HG02678 (cell line): ENCODE measurements at regions not wholly inside any gene's neighbourhood (a gene's known extent, or its start where the extent isn't known, plus 50 kb on each side); places are given as distances from the start of the nearest gene placed in this dataset.

Experiments used
- ATAC-seq: cut with Tn5 transposase; IDR thresholded peaks from one replicate; pipeline ENCODE4 v1.9.1; 2021; ENCODE audit warnings: mild to moderate bottlenecking, moderate library complexity; ENCODE audit not compliant: unreplicated experiment

DNA sequence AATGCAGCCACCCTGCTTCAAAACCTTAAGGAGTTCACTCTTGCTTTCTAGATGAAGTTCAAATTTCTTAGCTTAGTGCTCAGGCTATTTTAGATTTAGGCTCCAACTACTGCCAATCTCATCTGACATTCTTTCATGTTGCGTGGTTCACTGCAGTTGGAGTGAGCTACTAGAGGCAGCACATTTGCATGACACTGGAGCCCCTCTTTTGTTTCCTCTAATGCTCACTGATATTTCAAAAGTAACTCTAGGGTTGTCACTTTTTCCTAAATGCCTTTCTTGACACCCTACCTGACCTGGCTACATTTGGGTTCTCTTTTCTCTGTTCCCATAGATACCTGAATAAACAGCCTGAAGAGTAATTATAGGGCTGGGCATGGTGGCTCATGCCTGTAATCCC lies 586.5 kb upstream of the GOT2 start:
- no peak for ATAC-seq

DNA sequence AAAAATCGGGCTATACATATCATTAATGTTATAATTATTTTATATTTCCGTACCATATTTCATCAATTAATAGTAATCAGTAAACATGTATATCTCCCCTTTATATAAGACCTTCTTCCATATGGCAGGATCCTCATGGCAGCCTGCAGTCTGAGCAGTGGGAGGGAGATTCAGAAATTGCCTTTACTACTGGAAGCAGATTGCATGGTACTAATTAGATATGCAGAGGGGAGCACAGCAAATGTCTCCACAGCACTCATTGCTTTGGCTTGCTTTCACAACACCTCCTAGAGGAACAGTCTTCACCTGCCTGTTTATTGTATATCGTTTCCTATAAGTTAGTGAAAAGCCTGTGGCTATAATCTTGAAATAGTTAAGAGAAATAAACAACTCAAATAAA lies 585.8 kb upstream of the GOT2 start:
- no peak for ATAC-seq

DNA sequence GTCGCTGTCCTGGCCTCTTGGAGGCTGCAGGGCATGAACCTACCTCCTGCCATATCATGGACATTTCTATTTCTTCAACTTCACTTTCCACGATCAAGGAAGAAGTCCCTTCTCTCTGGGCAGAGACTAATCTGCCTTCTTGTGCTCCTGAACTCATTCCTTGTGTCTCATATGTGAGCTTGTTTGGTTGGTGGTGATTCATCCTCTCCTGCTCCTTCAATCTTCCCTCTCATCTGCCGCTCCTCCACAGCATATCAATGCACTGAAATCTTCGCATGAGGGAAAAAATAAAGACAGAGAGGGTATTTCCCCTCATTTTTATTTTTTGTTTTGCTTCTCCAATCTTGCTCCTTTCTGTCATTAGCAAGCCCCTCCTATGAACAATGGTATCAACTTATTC lies 571.7 kb upstream of the GOT2 start:
- no peak for ATAC-seq

DNA sequence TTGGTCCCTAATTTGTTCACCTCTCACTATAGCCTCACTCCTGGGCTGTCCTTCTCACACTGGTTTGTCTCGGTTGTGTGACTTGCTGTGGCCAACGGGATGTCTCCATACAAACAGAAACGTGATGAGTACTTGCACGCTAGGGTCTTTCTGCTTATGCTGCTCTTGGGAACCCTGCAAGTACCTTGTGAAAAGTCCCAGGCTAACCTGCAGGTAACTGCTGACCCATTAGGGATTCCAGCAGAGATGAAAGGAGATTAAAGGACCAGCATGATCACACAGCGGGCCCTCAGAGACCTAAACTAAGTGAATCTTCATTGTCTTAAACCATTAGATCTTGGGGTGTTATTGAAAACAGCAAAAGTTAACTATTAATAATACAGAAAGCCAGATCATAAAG lies 562.8 kb upstream of the GOT2 start:
- ATAC-seq, result no peak

DNA sequence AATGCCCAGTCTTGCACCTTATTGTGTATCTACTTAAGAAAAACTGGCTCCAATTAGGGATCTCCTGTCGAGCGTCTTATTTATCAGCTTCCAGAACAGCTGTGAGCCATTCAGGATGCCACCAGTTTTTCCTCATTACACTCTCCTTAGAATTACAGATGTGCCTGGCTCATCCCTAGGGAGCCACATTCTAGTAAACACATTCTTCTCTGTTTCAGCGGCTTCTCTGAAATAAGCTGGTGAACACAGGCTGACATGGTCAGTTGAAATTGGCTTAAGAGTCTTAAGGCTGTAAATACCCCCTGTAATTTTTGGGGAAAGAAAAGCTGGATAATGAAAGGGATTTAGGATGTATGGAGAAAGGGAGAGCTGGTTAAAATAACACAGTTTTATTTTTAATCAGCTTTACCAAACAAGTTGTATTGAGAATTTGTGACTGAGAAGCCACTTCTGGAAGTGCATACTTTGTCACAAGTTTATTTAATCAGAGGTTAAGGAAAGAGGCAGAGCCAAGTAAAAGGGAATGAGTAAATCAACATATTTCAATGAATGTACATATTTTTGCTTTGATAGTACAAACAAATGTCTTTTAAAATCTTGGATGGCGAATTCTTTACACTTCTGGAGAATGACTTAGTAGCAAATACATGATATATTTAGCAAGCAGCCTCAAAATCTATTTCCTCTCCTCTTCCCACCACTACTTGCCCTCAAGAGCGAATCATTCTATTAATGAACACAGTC lies 562.0 kb upstream of the GOT2 start:
- no peak for ATAC-seq

DNA sequence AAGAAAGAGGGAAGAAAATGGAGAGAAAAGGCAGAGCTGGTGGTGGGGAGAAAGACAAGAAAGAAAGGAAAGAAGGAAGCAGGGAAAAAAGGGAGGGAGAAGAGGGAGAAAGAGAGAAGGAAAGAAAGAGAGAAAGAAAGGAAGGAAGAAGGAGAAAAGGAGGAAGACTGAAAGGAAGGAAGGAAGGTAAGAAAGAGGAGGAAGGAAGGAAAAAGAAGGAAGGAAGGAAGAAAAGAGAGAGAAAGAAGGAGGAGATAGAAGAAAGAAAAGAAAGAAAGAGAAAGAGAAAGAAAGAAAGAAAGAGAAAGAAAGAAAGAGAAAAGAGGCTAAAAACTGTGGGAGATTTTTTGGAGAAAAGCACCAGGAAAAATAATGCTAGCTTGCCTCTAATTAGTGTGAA lies 561.4 kb upstream of the GOT2 start:
- ATAC-seq, result no peak

DNA sequence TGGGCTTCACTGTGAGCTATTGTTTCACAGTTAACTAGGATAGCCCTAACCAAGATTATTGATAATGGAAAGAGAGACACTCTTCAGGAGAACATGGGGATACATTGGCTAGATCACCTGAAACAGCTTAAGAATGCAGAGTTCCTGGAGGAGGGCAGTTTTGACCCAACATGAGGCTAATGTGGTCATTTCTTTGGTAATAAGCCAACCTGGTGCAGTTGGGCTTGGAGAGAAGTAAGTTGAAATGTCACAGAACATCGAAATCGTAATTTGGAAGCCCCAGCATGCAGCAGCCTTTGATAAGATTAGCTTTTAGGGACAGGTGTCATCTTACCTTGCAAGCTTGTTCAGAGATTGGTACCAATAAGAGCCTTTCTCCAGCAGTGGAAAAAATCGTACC lies 556.6 kb upstream of the GOT2 start:
- no peak for ATAC-seq

DNA sequence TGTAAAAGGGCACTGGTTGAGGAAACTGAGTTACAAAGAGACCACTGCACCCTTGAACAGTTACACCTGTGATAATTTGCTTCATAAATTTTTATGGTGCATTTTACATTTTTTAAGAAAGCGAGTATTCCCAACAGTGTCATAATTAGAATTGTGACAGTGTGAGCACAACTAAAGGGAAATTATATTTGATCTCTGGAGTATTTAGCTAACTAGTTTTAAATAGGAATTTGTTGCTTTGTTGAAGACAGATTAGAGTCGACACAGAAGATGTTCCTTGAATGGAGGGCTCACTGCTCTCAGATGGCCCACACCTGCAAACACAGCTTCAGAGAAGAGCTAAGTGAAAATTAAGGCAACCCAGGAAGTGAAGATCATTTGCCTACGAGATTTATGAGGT lies 555.0 kb upstream of the GOT2 start:
- ATAC-seq, result no peak

DNA sequence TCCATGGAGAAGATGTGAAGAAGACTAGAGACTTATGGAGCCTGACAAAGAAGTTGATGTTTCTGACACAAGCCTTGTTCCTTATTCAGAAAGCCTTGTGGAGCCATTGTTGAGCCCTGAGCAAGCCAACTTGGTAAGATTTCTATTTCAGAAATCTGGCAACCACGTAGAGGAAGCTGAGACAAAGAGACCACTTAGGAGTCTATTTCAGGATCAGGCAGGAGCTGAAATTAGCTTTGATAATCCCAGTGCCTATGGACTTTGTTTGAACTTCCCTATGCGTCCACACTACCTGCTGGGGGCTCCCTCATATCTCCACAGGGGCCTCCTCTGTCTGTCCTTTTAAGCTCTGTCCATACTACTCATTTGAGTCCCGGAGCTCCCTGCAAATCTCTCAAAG lies 540.0 kb upstream of the GOT2 start:
- no peak for ATAC-seq

DNA sequence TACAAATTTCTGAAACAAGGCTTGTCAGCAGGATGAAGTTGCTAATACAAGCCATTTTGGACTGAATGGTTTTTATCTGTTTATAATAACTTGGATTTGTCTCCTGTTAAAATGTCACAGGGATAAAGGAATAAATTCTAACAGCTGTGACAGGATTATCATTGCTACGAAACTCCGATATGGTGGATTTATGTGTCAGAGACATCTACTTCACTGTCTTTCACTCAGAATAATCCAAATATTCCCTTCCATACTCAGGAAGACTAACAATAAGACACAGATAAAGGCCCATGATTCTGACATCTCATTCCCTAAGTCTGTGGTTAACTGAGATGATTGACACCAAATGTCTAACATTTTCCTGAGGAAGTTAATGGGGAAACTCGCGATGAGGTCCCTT lies 529.8 kb upstream of the GOT2 start:
- ATAC-seq, result no peak

DNA sequence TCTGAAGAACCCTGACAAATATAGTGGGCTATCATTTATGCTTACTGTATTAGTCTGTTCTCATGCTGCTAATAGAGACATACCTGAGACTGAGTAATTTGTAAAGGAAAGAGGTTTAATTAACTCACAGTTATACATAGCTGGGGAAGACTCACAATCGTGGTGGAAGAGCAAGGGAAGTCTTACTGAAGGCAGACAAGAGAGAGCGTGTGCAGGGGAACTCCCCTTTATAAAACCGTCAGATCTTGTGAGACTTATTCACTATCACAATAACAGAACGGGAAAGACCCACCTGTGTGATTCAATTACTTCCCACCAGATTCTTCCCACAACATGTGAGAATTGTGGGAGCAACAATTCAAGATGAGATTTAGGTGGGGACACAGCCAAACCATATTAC lies 526.8 kb upstream of the GOT2 start:
- ATAC-seq, result no peak

DNA sequence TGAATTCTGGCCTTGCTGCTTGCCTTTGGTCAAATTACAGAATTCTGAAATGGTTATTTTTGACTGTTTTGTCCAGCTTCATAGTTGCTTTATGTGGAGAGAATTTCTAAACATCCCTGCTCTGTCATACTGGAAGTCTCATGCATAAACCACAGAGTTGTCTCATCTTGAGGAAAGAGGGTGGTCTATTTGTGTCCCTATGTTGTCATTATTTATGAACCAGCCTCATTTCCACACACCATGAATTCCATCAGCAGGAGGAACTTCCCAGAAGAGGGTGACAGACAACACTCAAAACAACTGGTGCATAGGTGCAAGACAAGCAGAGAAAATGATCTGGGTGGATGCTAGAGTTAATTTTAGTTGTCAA lies 525.8 kb upstream of the GOT2 start:
- no peak for ATAC-seq

DNA sequence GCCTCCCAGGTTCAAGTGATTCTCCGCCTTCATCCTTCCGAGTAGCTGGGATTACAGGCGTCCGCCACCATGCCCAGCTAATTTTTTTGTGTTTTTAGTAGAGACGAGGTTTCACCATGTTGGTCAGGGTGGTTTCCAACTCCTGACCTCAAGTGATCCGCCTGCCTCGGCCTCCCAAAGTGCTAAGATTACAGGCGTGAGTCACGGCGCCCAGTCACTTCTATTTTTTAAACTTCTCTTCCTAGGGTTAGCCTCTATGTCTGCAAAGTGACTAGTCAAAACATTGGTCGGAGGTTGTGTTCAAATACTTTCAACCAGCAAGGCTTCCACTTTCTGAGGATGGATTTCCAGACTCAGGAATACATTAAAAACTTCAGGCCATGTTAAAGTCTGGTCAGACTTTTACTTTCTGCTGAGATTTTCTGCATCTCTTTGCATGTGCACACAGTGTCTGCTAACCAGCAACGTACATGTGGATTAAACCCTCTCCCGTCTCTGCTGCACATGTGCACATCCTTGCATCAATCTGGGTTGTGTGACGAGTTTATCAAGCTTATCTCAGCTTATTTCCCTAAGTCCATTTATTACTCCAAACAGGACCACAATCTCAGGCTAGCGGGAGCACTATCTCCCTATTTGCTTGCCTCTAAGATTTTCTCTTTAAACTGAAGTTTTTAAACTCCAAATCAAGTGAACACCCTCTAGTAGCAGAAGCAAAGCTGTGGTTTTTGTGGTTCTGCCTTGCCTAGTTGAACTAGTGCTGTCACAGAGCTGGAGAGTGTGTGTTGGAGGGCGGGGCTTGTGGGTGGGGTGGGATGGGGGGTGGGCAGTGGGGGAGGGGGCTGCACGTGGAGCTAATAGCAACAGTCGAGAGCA lies 525.2 kb upstream of the GOT2 start:
- ATAC-seq, result no peak

DNA sequence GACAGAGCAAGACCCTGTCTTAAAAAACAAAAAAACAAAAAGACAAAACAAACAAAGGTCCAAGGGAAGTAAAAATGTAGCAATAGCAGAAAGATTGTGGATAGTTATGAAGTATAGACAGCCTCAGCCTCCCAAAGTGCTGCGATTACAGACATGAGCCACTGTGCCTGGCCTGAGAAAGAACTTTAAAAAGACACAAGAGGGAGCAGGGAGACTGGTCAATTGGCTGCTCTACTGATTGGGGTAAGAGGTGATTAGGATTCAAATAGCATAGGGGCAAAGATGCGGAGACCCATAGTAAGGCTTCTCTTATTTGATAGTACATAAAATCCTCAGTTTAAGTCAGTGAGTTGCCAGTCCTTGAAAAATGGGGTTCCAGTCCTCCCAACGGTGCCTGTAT lies 518.2 kb upstream of the GOT2 start:
- no peak for ATAC-seq

DNA sequence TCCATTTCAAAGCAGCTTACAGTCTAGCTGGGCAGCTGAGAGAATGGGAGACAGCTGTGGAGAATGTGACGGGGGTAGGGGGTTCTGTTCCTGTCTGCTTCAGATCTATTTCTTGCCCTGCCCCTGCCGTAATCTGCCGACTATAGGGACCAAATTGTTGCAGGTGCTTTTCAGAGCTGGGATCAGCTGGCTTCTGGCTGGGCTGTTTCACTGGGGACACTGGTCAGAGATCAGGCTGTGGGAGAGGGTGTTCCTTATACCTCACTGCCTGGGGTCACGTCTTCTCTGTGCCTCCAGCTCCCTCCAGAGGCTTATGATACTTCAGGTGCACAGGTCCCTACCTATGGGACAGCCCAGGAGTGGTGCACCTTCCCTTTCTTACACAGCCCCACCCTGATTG lies 514.9 kb upstream of the GOT2 start:
- no peak for ATAC-seq

DNA sequence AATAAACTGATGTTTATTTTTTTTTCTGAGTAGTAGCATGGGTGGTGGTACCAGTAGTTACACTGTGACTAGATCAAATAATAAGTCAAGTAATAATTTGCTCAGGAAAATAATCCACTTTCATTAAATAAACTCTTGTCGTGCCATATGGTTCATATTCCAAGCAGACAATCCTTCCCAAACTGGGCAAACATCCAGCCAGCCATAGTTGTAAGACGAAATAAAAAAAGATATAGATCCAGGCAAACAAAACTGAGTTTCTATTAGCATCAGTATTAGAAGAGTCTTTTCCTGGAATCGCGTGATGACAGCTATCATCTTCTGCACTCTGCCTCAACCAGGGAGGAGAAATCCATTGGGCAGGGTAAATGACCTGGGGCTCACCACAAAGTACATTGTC lies 508.4 kb upstream of the GOT2 start:
- ATAC-seq, result no peak

DNA sequence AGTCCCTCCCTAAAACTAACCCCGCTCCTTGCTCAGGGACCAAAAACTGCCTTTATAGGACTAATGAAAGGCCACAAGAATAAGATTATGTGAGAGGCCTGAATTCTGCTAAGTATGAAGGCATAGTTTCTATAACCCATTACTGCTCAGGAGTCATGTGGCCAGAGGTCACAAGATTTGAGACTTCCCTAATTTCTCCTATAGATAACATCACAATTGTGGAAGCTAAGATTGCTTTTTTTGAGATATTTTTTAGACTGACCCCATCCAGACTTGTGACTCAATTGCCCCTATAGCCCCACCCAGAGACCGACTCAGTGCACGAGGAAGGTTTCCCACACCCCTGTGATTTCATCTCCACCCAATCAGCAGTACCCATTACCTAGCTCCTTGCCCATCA lies 504.1 kb upstream of the GOT2 start:
- no peak for ATAC-seq

DNA sequence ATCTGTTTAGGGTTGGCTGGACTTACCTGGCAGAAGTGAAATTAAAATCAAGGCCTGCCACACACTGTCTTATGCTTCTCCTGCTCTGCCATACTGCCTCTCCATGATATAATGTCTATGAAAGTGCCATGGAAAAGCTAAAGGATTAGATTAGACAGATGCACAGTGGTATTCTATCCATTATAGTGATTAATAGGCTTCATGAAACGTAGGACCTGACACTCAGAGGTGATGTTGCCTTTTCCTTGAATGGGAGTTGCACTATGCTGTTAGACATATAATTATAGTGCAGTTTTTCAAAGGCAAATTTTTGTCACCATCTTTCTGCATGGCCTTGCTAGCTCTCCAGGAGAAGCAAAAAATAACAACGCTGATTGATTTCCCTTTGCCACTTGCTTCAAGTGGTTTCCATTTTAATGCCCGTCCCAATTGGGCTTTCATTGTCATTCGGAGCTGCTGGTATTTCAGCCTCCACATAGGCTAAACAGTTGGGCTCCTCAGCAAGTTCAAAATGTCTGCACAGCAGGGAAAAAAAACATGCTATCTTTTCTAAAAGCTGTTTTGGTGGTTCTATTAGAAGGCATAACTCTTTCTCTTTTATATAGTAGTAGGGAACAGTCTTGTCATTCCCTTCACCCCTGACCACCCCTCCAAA lies 502.8 kb upstream of the GOT2 start:
- ATAC-seq, result no peak

DNA sequence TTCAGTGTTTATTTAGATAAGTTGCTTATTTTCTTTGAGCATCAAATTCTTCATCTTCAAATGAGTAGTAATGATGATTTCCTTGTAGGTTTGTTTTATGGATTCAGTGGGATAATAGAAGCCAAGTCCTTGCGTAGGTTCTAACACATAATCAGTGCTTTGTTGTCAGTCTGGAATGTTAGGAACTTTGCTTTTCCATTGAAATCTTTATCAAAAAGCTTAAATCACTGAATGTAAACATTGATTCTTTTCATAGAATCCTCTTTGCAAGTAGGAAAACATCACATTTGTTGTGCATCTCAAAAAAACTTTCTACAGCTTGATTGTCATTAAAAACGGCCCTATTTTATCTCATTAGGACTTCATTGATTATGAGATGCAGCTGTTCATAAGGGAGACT lies 490.3 kb upstream of the GOT2 start:
- ATAC-seq, result no peak

DNA sequence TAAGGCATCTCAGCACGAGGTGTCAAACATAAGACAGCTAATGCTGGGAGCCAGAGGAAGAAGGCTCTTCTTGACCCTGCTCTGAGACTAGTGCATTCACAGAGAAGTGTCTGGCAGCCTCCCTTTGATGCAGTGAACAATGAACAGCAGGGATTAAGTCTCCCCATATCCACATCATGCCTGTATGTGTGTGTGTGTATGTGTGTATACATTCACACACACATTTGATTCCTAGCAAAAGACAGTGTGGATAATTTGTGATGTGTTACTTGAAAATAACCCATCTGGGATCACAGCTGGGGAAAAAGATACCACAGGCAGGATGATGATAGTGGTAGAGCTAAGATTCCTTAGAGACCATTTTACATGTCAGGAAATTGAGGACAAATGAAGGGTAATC lies 485.9 kb upstream of the GOT2 start:
- no peak for ATAC-seq

DNA sequence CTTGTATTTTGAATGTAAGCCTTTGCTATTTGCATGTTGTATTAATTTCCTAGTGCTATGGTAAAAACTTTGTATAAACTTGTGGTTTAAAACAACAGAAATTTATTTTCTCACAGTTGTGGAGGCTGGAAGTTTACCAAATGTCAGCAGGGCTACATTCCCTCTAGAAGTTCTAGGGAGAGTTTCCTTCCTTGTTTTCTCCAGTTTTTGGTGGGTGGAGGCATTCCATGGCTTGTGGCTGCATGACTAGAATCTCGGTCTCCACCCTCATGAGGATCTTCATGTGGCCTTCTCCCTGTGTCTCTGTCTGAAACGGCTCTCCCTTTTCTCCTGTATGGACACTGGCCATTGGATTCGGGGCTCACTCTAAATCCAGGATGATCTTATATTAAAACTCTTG lies 482.2 kb upstream of the GOT2 start:
- no peak for ATAC-seq

DNA sequence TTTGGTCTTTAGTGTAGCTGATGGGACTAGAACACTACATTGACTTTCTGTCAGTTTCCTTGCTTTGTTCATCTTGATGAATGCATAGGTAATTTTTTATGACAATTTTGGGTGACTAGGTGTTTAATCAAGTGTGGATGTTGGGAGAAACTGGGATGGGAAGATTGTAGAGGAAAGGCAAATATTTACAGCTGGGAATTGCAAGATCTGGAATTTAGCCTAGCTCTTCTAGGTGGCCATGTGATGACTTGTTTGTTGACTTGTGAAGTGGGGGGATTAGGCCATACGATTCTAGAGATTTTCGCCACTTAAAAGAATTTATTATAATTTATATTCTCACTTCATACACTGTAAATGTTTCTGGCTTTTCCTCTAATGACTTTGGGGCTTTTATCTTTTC lies 480.3 kb upstream of the GOT2 start:
- ATAC-seq, result no peak
